IMR-90 (cell line): ENCODE measurements at regions not wholly inside any gene's neighbourhood (a gene's known extent, or its start where the extent isn't known, plus 50 kb on each side); places are given as distances from the start of the nearest gene placed in this dataset.

Source experiments
- ATAC-seq: fragments of 200-7000 bp; cut with Tn5 transposase; 2 replicates; pipeline ENCODE4 v1.9.1; 2020; ENCODE audit warnings: low read depth, mild to moderate bottlenecking, moderate library complexity
- BruUV-seq: library from RNA; stranded (reverse); fragments of 400-500 nt; replicated peaks from 2 replicates; lab custom pipeline; 2021; lab: Mats Ljungman, UMichigan
- CTCF ChIA-PET: fragments of 300-600 bp; formaldehyde crosslinking; extraction: SDS; loops from one replicate; lab custom pipeline; 2021; ENCODE audit warnings: antibody characterized with exemption; lab: Yijun Ruan, JAX
- POLR2A ChIA-PET: fragments of 300-600 bp; sonication (Branson Sonifier 250); formaldehyde crosslinking; loops from one replicate; lab custom pipeline; 2022; ENCODE audit warnings: antibody characterized with exemption; ENCODE audit not compliant: unreplicated experiment; lab: Charles Lee
- DNase-seq: peaks from one replicate; pipeline ENCODE4 v3.0.0; 2013
- H2AFZ ChIP-seq: replicated peaks from 2 replicates; pipeline ENCODE3; 2013; ENCODE audit warnings: low read length, mild to moderate bottlenecking; ENCODE audit not compliant: poor library complexity
- H2AK5ac ChIP-seq: 2 replicates; pipeline ENCODE4 v1.6.1; 2013; ENCODE audit warnings: low read depth, low read length, inconsistent platforms
- H2AK9ac ChIP-seq: replicated peaks from 2 replicates; pipeline ENCODE3; 2013; ENCODE audit warnings: mild to moderate bottlenecking, low read depth, low read length, moderate library complexity; ENCODE audit not compliant: poor library complexity
- H2BK120ac ChIP-seq: 2 replicates; pipeline ENCODE4 v1.6.1; 2013; ENCODE audit warnings: low read depth, low read length, inconsistent platforms
- H2BK15ac ChIP-seq: 3 replicates; pipeline ENCODE4 v1.6.1; 2013; ENCODE audit warnings: low read depth, low read length, inconsistent platforms
- H2BK20ac ChIP-seq: 2 replicates; pipeline ENCODE4 v1.6.1; 2013; ENCODE audit warnings: low read depth, mild to moderate bottlenecking, inconsistent platforms, low read length, moderate library complexity
- H2BK5ac ChIP-seq: 2 replicates; pipeline ENCODE4 v1.6.1; 2013; ENCODE audit warnings: mild to moderate bottlenecking, low read depth, low read length, inconsistent platforms; ENCODE audit not compliant: poor library complexity, severe bottlenecking
- H3K14ac ChIP-seq: replicated peaks from 2 replicates; pipeline ENCODE4 v1.6.1; 2013; ENCODE audit warnings: low read depth, low read length, inconsistent platforms
- H3K18ac ChIP-seq: 2 replicates; pipeline ENCODE4 v1.6.1; 2013; ENCODE audit warnings: low read depth, low read length, control low read depth
- H3K23ac ChIP-seq: 2 replicates; pipeline ENCODE4 v1.6.1; 2013; ENCODE audit warnings: low read depth, low read length, inconsistent platforms
- H3K27ac ChIP-seq: 2 replicates; pipeline ENCODE4 v1.5.1; 2013; ENCODE audit warnings: mild to moderate bottlenecking, control low read depth, low read length; ENCODE audit not compliant: insufficient read depth
- H3K27me3 ChIP-seq: 2 replicates; pipeline ENCODE4 v1.6.1; 2013; ENCODE audit warnings: low read length; ENCODE audit not compliant: control insufficient read depth, insufficient read depth
- H3K36me3 ChIP-seq: 2 replicates; pipeline ENCODE4 v1.6.1; 2013; ENCODE audit warnings: low read length, mixed read lengths; ENCODE audit not compliant: control insufficient read depth, insufficient read depth
- H3K4ac ChIP-seq: 2 replicates; pipeline ENCODE4 v1.6.1; 2013; ENCODE audit warnings: low read depth, low read length, inconsistent platforms
- H3K4me1 ChIP-seq: 2 replicates; pipeline ENCODE4 v1.6.1; 2013; ENCODE audit warnings: low read length, mixed read lengths; ENCODE audit not compliant: control insufficient read depth, insufficient read depth
- H3K4me2 ChIP-seq: 2 replicates; pipeline ENCODE4 v1.6.1; 2013; ENCODE audit warnings: low read depth, mild to moderate bottlenecking, control low read depth, low read length, moderate library complexity
- H3K4me3 ChIP-seq: 2 replicates; pipeline ENCODE4 v1.5.1; 2013; ENCODE audit warnings: low read depth, mild to moderate bottlenecking, control low read depth, low read length, moderate library complexity; ENCODE audit not compliant: insufficient read depth
- H3K56ac ChIP-seq: 2 replicates; pipeline ENCODE4 v1.6.1; 2013; ENCODE audit warnings: low read length, inconsistent platforms; ENCODE audit not compliant: insufficient read depth; ENCODE audit errors: extremely low read depth
- H3K79me1 ChIP-seq, 2 experiments: 2 replicates each; pipeline ENCODE4 v1.6.1; 2013; ENCODE audit warnings: low read length in 2 of 2, inconsistent platforms in 1 of 2, low read depth in 1 of 2
- H3K9ac ChIP-seq: 2 replicates; pipeline ENCODE4 v1.6.1; 2013; ENCODE audit warnings: low read depth, low read length, control low read depth
- H3K9me1 ChIP-seq: 2 replicates; pipeline ENCODE4 v1.6.1; 2013; ENCODE audit warnings: low read length, inconsistent platforms; ENCODE audit not compliant: insufficient read depth
- H3K9me3 ChIP-seq: 2 replicates; pipeline ENCODE4 v1.6.1; 2013; ENCODE audit warnings: low read length; ENCODE audit not compliant: control insufficient read depth, insufficient read depth
- H4K20me1 ChIP-seq: 2 replicates; pipeline ENCODE4 v1.6.1; 2013; ENCODE audit warnings: low read length, inconsistent platforms; ENCODE audit not compliant: insufficient read depth
- H4K5ac ChIP-seq: 2 replicates; pipeline ENCODE4 v1.6.1; 2013; ENCODE audit warnings: mild to moderate bottlenecking, low read depth, low read length, control low read depth
- H4K8ac ChIP-seq, 2 experiments: 2 replicates each; pipeline ENCODE4 v1.6.1; 2013; ENCODE audit warnings: low read depth in 2 of 2, low read length in 2 of 2, control low read depth in 1 of 2, inconsistent platforms in 1 of 2
- H4K91ac ChIP-seq: 2 replicates; pipeline ENCODE4 v1.6.1; 2013; ENCODE audit warnings: low read depth, low read length, inconsistent platforms; ENCODE audit not compliant: insufficient read depth
- ELK1 ChIP-seq: fragments of 150-350 bp; IDR thresholded peaks from 2 replicates; pipeline ENCODE4 v1.6.1; 2016; ENCODE audit warnings: low read depth, mild to moderate bottlenecking, low read length, moderate library complexity, borderline replicate concordance
- FOS ChIP-seq: fragments of 150-350 bp; IDR thresholded peaks from 2 replicates; pipeline ENCODE4 v1.6.1; 2016; ENCODE audit warnings: low read depth, low read length
- MAFK ChIP-seq: IDR thresholded peaks from 2 replicates; pipeline ENCODE4 v1.6.1; 2012; ENCODE audit warnings: low read depth, low read length, improper control_type of control experiment
- RAD21 ChIP-seq: IDR thresholded peaks from 2 replicates; pipeline ENCODE4 v1.6.1; 2012; ENCODE audit warnings: low read length, improper control_type of control experiment
- USF2 ChIP-seq: fragments of 150-350 bp; IDR thresholded peaks from 2 replicates; pipeline ENCODE4 v1.6.1; 2017; ENCODE audit warnings: mild to moderate bottlenecking, antibody characterized with exemption, low read length, low read depth
- WGBS, 2 experiments: methylation state at CpG; one replicate each; pipeline versions ENCODE4 v1.1.5 to v1.1.7; 2013; ENCODE audit warnings: missing lambda C conversion rate in 2 of 2; ENCODE audit not compliant: insufficient read length in 1 of 2; ENCODE audit errors: extremely low coverage in 2 of 2; 5-methylcytosine and 5-hydroxymethylcytosine counted together
- dilution Hi-C: fragments of 300-500 bp; cut with HindIII; formaldehyde crosslinking; loops from one replicate; pipeline ENCODE4 v1.14.3; 2018; ENCODE audit warnings: low sequenced_read_pairs; ENCODE audit not compliant: unreplicated experiment
- in situ Hi-C: fragments of 300-500 bp; cut with MboI; formaldehyde crosslinking; loops from 3 replicates; pipeline ENCODE4 v1.14.3; 2019; ENCODE audit warnings: low sequenced_read_pairs, inconsistent platforms, mixed read lengths
- intact Hi-C: fragments of 100-400 bp; cut with micrococcal nuclease; formaldehyde crosslinking; loops from 2 replicates; pipeline ENCODE4 v1.10.0; 2022

DNA sequence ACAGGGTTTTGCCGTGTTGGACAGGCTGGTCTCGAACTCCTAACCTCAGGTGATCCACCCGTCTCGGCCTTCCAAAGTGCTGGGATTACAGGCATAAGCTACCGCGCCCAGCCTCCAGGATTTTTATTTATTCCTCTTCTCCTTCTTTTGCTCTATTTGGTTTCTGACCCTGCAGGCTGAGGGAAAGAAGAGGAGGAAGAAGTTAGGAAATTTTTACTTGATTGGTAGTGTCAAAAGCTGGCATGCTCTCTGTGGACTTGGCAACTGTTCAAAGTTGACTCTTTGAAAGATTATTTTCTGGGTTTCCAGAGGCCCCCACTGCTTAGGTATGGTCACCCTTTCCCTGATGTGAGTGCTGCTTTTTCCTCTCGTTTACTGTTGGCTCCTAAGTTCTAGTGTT is 372.2 kb downstream of the DIPK2A start:
- BruUV-seq, result no TSS peak
- no peak overlapping the region for H3K23ac ChIP-seq
- H3K27ac ChIP-seq, result no peak overlapping the region
- no peaks in the 10 kb centered on the region for H4K20me1 ChIP-seq
- no peak overlapping the region for H2BK20ac ChIP-seq
- no peak overlapping the region for H4K8ac ChIP-seq
- TF ChIP-seq ELK1 (no peak), USF2 (no peak), FOS (no peak), MAFK (no peak), RAD21 (no peak)
- no peaks in the 10 kb centered on the region for H3K9me3 ChIP-seq
- no peak overlapping the region for H2BK15ac ChIP-seq
- no peak overlapping the region for H3K56ac ChIP-seq
- no peak overlapping the region for H3K4ac ChIP-seq
- H3K27me3 ChIP-seq, result no peaks in the 10 kb centered on the region
- intact Hi-C loops, result no loop called here
- no peaks in the 10 kb centered on the region for H3K4me1 ChIP-seq
- no peak for ATAC-seq
- no peak for DNase-seq
- H3K4me3 ChIP-seq, result no peak overlapping the region
- WGBS, 2 experiments, result 100% methylated on average over 2 of the region's 7 CpGs; no CpG with 5 or more reads in 1 of the 2 experiments
- ChIA-PET CTCF (no interaction called here), POLR2A (no interaction called here)
- H2AK5ac ChIP-seq, result no peak overlapping the region
- H2AK9ac ChIP-seq, result no peak overlapping the region
- H2BK5ac ChIP-seq, result no peak overlapping the region
- no peak overlapping the region for H3K9ac ChIP-seq
- no peak overlapping the region for H3K14ac ChIP-seq
- no peaks in the 10 kb centered on the region for H3K36me3 ChIP-seq
- H4K5ac ChIP-seq, result no peak overlapping the region
- no peaks in the 10 kb centered on the region for H3K79me1 ChIP-seq
- H4K91ac ChIP-seq, result no peak overlapping the region
- no peaks in the 10 kb centered on the region for H3K9me1 ChIP-seq
- dilution Hi-C loops, result no loop called here
- H3K18ac ChIP-seq, result no peak overlapping the region
- no peak overlapping the region for H2AFZ ChIP-seq
- H2BK120ac ChIP-seq, result no peak overlapping the region
- no peak overlapping the region for H3K4me2 ChIP-seq
- in situ Hi-C loops, result no loop called here
